HG02759 (cell line): ENCODE measurements at regions not wholly inside any gene's neighbourhood (a gene's known extent, or its start where the extent isn't known, plus 50 kb on each side); places are given as distances from the start of the nearest gene placed in this dataset.

Experiments
- ATAC-seq: cut with Tn5 transposase; IDR thresholded peaks from one replicate; pipeline ENCODE4 v1.9.1; 2021; ENCODE audit warnings: mild to moderate bottlenecking, moderate library complexity; ENCODE audit not compliant: unreplicated experiment

GRCh38 chr10:90174531-90174930, 473.1 kb downstream of the KIF20B start:
- no peak for ATAC-seq

DNA sequence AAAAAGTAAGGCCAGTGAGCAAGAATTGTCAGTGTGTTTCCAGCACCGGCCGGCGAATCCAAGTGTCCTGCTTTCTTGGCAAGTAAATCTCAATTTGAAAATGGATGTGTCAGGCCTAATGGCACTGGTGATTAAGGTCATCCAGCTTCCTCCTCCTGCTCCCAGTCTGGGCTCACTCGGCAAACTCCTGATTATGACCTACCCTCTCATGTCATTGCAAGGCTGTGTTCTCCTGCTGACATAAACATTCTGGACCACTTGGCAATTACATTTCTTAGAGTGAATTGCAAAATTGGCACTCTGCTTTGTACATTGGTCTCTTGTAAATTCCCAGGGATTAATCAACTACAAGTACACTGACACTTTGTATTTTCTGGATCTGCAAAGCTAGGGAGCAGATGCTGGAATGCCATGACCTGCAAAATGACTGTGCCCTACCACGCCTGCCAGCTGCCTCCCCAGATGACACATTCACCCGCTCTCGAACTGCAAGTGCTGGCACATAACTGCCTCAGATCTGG, 473.8 kb downstream of the KIF20B start:
- no peak for ATAC-seq

- ATAC-seq: no peak
Observed at GRCh38 chr10:90179696-90180407, 478.5 kb downstream of the KIF20B start.

DNA sequence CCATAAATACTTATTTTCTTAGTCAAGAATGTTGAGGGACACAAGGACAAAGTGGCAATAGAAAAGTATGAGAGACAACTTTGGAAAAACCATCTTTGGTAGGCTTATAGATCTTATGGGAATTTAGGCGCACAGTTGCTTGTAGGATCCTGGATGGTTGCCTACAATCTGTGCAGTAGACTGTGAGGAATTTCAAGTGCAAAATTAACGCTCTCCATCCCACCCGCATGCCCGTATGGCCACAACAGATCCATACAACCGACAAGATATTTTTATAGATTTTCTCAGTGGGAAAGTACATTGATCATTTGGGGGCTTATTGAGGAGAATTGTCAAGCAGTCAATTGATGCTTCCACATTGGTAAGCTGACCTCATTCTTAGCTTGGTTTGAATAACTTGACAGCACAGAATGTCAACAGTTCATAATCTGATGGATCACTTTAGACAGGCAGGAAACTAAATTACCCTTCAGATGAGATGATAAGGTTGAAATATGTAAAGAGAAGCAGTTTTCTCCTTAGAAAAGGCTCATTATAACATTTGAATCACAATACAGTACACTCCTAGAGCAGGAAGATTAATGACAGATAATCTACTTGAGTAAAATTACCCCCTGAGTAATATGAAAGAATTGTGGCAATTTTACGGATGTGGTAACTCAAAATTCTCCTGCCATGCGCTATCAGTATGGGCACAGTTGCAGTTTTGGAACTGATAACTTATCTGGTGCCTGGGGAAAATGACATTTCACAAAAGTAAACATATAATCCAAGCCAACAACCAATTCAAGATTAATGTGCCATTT, 479.7 kb downstream of the KIF20B start:
- no peak for ATAC-seq

- ATAC-seq: no peak
Observed at GRCh38 chr10:90192825-90193224, 491.4 kb downstream of the KIF20B start.

GRCh38 chr10:90193240-90193985, 492.0 kb downstream of the KIF20B start:
- ATAC-seq: no peak

DNA sequence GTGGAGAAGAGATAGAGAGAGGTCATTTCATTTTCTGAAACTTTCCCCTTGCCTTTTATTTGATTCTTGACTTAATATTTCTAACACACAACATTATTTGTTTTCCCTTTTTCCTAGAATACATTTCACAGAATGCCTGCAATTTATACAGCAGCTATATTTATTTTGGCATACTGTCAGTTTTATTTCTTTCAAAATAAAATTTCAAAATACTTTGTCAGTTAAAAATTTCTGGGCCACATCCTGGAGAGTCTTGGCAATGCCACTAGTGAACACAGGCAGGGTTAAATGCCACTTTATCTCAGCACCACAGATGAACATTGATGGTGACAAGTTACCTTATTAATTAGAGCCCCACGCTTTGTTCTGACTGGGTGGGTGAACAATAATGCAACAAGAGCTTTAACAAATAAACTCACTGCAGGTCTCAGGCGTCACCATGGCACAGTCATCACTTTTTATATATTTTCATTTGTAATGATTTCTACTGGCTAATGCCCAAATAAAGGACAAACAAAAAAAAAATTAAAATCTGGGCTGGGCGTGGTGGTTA, 494.0 kb downstream of the KIF20B start:
- no peak for ATAC-seq

DNA sequence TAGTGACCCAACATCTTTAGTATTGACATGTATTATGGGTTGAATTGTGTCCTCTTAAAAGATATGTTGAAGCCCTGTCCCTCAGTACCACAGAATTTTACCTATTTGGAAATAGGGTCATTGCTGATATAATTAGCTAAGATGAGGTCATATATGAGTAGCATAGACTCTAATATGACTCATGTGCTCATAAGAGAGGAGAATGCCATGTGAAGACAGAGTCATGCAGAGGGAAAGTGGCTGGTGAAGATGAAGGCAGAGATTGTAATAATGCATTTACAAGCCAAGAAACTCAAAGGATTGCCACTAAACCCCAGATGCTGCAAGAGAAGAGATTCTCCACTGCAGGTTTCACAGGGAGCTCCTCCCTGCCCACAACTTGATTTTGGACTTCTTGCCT, 496.4 kb downstream of the KIF20B start:
- ATAC-seq: no peak

GRCh38 chr10:90199093-90199492, 497.7 kb downstream of the KIF20B start:
- ATAC-seq: no peak

GRCh38 chr10:90199513-90199912, 498.1 kb downstream of the KIF20B start:
- ATAC-seq: no peak

- ATAC-seq: no peak
Observed at GRCh38 chr10:90204131-90204955, 503.0 kb downstream of the KIF20B start.

- no peak for ATAC-seq
Observed at GRCh38 chr10:90204956-90205314, 503.5 kb downstream of the KIF20B start.

DNA sequence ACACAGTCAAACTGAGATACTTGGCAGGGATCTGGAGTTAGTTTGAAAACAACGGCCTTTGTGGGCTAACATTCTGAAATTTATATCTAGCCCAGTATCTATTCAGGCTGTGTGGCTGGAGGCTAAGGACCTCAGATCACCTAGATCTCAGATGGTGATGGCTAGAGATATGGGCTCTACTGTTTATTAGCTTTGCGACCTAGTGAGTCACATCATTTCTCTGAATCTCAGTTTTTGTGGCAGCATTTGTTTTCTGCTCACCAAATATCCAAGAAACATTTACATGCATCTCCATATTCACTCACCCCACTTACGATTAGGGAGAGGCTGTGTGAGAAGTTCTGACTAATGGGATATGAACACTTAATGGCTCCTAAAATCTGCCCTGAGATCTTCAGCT, 503.9 kb downstream of the KIF20B start:
- no peak for ATAC-seq

DNA sequence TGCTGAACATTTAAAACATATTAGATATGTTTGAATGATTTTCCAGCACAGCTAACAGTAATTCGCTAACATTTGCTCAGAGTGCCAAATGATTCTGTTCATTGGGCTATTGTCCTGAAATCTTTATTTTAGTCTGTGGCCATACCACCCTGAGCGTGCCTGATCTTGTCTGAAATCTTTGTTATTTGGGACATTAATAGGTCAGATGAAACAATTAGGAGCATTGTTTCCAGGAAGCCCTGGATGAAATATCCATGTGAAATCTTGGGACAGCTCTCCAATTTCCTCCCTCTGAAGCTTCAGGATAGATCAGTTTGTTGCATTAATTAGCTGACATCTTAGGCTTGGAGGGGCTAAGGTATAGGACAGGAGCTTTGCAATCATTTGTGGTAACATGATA, 512.0 kb downstream of the KIF20B start:
- ATAC-seq: no peak

DNA sequence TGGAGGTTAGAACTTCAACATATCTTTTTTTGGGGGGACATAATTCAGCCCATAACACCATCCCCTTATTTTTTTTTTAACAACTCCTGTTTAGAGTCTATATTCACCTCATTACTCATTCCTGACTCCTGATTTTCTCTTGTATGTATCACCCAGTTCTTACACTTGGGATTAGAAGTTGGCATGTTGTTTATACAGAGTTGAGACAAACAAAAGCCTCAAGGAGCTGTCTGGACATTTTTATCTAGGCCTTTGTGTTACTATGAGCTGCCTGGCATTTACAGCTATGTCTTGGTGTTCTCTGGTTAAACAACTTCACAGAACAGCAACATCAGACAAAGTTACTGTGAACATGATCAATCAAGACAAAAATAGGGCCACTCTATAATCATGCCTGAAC, 517.5 kb downstream of the KIF20B start:
- no peak for ATAC-seq

DNA sequence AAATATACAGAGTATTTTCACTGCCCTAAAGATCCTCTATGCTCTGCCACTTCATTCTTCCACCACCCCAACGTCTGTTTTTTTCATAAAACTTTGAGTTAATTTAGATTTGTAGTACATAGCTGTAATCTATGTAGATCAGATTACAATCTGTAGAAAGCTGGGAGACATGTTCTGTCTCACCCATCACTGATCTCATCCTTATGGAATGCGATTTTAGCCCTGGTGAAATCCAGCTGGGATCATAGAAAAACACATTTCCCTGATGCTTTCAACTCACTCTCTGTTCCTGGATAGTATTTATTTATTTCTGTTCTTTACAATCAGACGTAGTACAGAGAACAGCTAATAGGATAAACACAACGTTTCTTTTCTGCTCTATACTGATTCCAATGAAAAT, 521.0 kb downstream of the KIF20B start:
- no peak for ATAC-seq

- no peak for ATAC-seq
Observed at GRCh38 chr10:90222939-90223338, 521.5 kb downstream of the KIF20B start.

- no peak for ATAC-seq
Observed at GRCh38 chr10:90224791-90225566, 523.6 kb downstream of the KIF20B start.

DNA sequence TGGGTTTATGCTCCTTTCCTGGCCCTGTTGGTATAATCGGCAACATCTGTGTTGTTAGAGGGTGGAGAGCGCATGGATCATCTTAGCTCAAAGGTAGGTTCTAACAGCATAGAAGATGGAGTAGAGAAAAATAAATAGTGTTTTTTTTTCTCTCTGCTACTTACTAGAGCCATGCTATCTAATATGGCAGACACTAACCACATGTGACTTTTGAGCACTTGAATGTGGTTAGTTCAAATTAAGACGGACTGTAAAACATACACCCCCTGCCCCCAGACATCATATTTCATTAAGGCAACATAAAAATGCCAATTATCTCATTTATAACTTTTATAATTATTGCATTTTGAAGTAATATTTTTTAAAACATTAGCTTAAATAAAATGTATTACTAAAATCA, 525.1 kb downstream of the KIF20B start:
- no peak for ATAC-seq

DNA sequence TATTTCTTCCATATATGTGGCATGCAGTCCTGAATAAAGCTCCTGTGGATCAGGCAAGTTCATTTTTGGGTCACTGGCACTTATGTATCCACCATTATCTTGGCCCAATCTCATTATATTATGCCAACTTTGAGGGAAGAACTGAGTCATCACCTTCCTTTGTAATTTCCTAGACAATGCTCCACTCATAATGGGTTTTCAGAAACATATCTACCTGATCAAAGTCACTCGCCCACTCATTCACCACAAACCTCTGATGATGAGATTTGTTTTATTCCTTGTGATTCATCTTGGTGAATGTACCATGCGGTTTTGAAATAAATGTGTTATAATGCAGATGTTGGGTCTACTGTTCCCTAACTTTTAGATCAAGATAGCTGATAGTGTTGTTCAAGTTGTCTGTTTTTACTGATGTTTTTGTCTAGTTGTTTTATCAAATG, 525.8 kb downstream of the KIF20B start:
- ATAC-seq: no peak
